ENCODE measurements at regions not wholly inside any gene's neighbourhood (a gene's known extent, or its start where the extent isn't known, plus 50 kb on each side); places are given as distances from the start of the nearest gene placed in this dataset.

GRCh38 chr13:64551755-64552154 lies 2678.4 kb downstream of the PCDH9 start:
- WGBS (ENCODE audit: extremely low coverage, insufficient coverage, insufficient read length) = no CpG with 5 or more reads among the region's 1 CpG
- Histone ChIP-seq H3K27ac (ENCODE audit: low read depth, low read length) (peak overlapping the region; percentile 94), H3K4me2 (ENCODE audit: low read length) (no peak overlapping the region)

GRCh38 chr13:64546371-64546770 lies 2683.8 kb downstream of the PCDH9 start:
- no peak overlapping the region for H3K23ac ChIP-seq (ENCODE audit: low read length)
- H2BK12ac ChIP-seq (ENCODE audit: low read length) = no peak overlapping the region
- WGBS (ENCODE audit: extremely low coverage, insufficient coverage, insufficient read length) = no CpG with 5 or more reads among the region's 1 CpG
- H3K4ac ChIP-seq (ENCODE audit: low read depth, low read length) = no peak overlapping the region
- H2BK5ac ChIP-seq (ENCODE audit: low read depth, low read length, poor library complexity) = no peak overlapping the region
- H3K79me2 ChIP-seq (ENCODE audit: control insufficient read depth, insufficient read depth, low read length, poor library complexity) = no peaks in the 10 kb centered on the region
- no peak overlapping the region for H3K18ac ChIP-seq (ENCODE audit: low read length)
- H3K36me3 ChIP-seq (ENCODE audit: control insufficient read depth in 1 of 2, insufficient read depth in 2 of 2, low read length in 2 of 2) = no peaks in the 10 kb centered on the region
- H3K9me3 ChIP-seq (ENCODE audit: insufficient read depth, low read depth, low read length) = no peaks in the 10 kb centered on the region
- no peak for DNase-seq
- no peak overlapping the region for H3K27ac ChIP-seq (ENCODE audit: low read depth, low read length)
- H3K4me3 ChIP-seq (ENCODE audit: low read depth, low read length) = no peak overlapping the region
- H4K8ac ChIP-seq (ENCODE audit: low read depth, low read length) = no peak overlapping the region
- H3K14ac ChIP-seq (ENCODE audit: low read length) = no peak overlapping the region
- no peaks in the 10 kb centered on the region for H3K27me3 ChIP-seq (ENCODE audit: insufficient read depth, low read length)
- H3K79me1 ChIP-seq (ENCODE audit: low read length) = peaks cover 3% of the 10 kb centered on the region
- H3K9ac ChIP-seq (ENCODE audit: low read length) = no peak overlapping the region
- no peak overlapping the region for H4K12ac ChIP-seq (ENCODE audit: low read depth, low read length)
- H3K4me1 ChIP-seq (ENCODE audit: control insufficient read depth in 1 of 2, insufficient read depth in 2 of 2, low read length in 2 of 2) = no peaks in the 10 kb centered on the region
- H2AFZ ChIP-seq (ENCODE audit: insufficient read depth, low read length, poor library complexity) = no peak overlapping the region
- H3K4me2 ChIP-seq (ENCODE audit: low read length) = no peak overlapping the region
- H2AK5ac ChIP-seq (ENCODE audit: low read length) = no peak overlapping the region
- H2BK120ac ChIP-seq (ENCODE audit: insufficient read depth, low read length, poor library complexity) = no peak overlapping the region
- H4K91ac ChIP-seq (ENCODE audit: low read depth, low read length) = no peak overlapping the region

More at GRCh38 chr13:64551755-64552154, 2678.4 kb downstream of the PCDH9 start:
- H2AK5ac ChIP-seq (ENCODE audit: low read length) = no peak overlapping the region
- H3K4ac ChIP-seq (ENCODE audit: low read depth, low read length) = no peak overlapping the region
- H3K14ac ChIP-seq (ENCODE audit: low read length) = no peak overlapping the region
- H2BK12ac ChIP-seq (ENCODE audit: low read length) = no peak overlapping the region
- no peak overlapping the region for H2AFZ ChIP-seq (ENCODE audit: insufficient read depth, low read length, poor library complexity)
- H3K27me3 ChIP-seq (ENCODE audit: insufficient read depth, low read length) = no peaks in the 10 kb centered on the region
- no peak overlapping the region for H2BK120ac ChIP-seq (ENCODE audit: insufficient read depth, low read length, poor library complexity)
- no peaks in the 10 kb centered on the region for H3K36me3 ChIP-seq (ENCODE audit: control insufficient read depth in 1 of 2, insufficient read depth in 2 of 2, low read length in 2 of 2)
- no peak overlapping the region for H4K12ac ChIP-seq (ENCODE audit: low read depth, low read length)
- DNase-seq = peak in 1 of 2 donors; percentile 13
- H3K23ac ChIP-seq (ENCODE audit: low read length) = no peak overlapping the region
- no peak overlapping the region for H3K4me3 ChIP-seq (ENCODE audit: low read depth, low read length)
- no peak overlapping the region for H4K8ac ChIP-seq (ENCODE audit: low read depth, low read length)
- no peaks in the 10 kb centered on the region for H3K79me2 ChIP-seq (ENCODE audit: control insufficient read depth, insufficient read depth, low read length, poor library complexity)
- no peaks in the 10 kb centered on the region for H3K9me3 ChIP-seq (ENCODE audit: insufficient read depth, low read depth, low read length)
- no peak overlapping the region for H3K18ac ChIP-seq (ENCODE audit: low read length)
- H3K79me1 ChIP-seq (ENCODE audit: low read length) = peaks cover 10% of the 10 kb centered on the region
- no peak overlapping the region for H4K91ac ChIP-seq (ENCODE audit: low read depth, low read length)
- H3K9ac ChIP-seq (ENCODE audit: low read length) = no peak overlapping the region
- no peak overlapping the region for H2BK5ac ChIP-seq (ENCODE audit: low read depth, low read length, poor library complexity)
- peaks cover 2 to 5% of the 10 kb centered on the region in 2 experiments for H3K4me1 ChIP-seq (ENCODE audit: control insufficient read depth in 1 of 2, insufficient read depth in 2 of 2, low read length in 2 of 2)

GRCh38 chr13:64540976-64541375 lies 2689.2 kb downstream of the PCDH9 start:
- WGBS (ENCODE audit: extremely low coverage, insufficient coverage, insufficient read length) = no CpG with 5 or more reads among the region's 2 CpGs
- H4K8ac ChIP-seq (ENCODE audit: low read depth, low read length) = no peak overlapping the region
- no peak overlapping the region for H3K27ac ChIP-seq (ENCODE audit: low read depth, low read length)
- no peak for DNase-seq
- no peak overlapping the region for H2BK120ac ChIP-seq (ENCODE audit: insufficient read depth, low read length, poor library complexity)
- H3K4me1 ChIP-seq (ENCODE audit: control insufficient read depth in 1 of 2, insufficient read depth in 2 of 2, low read length in 2 of 2) = peaks cover 0 to 2% of the 10 kb centered on the region in 2 experiments
- no peaks in the 10 kb centered on the region for H3K36me3 ChIP-seq (ENCODE audit: control insufficient read depth in 1 of 2, insufficient read depth in 2 of 2, low read length in 2 of 2)
- H2AK5ac ChIP-seq (ENCODE audit: low read length) = no peak overlapping the region
- no peaks in the 10 kb centered on the region for H3K9me3 ChIP-seq (ENCODE audit: insufficient read depth, low read depth, low read length)
- no peak overlapping the region for H3K9ac ChIP-seq (ENCODE audit: low read length)
- no peaks in the 10 kb centered on the region for H3K27me3 ChIP-seq (ENCODE audit: insufficient read depth, low read length)
- H3K79me1 ChIP-seq (ENCODE audit: low read length) = no peaks in the 10 kb centered on the region
- no peak overlapping the region for H3K18ac ChIP-seq (ENCODE audit: low read length)
- no peak overlapping the region for H3K4ac ChIP-seq (ENCODE audit: low read depth, low read length)
- no peaks in the 10 kb centered on the region for H3K79me2 ChIP-seq (ENCODE audit: control insufficient read depth, insufficient read depth, low read length, poor library complexity)
- no peak overlapping the region for H4K12ac ChIP-seq (ENCODE audit: low read depth, low read length)
- H2BK12ac ChIP-seq (ENCODE audit: low read length) = no peak overlapping the region
- no peak overlapping the region for H4K91ac ChIP-seq (ENCODE audit: low read depth, low read length)
- no peak overlapping the region for H3K4me2 ChIP-seq (ENCODE audit: low read length)
- no peak overlapping the region for H2AFZ ChIP-seq (ENCODE audit: insufficient read depth, low read length, poor library complexity)
- no peak overlapping the region for H2BK5ac ChIP-seq (ENCODE audit: low read depth, low read length, poor library complexity)
- H3K23ac ChIP-seq (ENCODE audit: low read length) = no peak overlapping the region
- no peak overlapping the region for H3K14ac ChIP-seq (ENCODE audit: low read length)
- H3K4me3 ChIP-seq (ENCODE audit: low read depth, low read length) = no peak overlapping the region

GRCh38 chr13:64540468-64540867 lies 2689.7 kb downstream of the PCDH9 start:
- H3K14ac ChIP-seq (ENCODE audit: low read length) = no peak overlapping the region
- H4K12ac ChIP-seq (ENCODE audit: low read depth, low read length) = no peak overlapping the region
- no peak overlapping the region for H2AFZ ChIP-seq (ENCODE audit: insufficient read depth, low read length, poor library complexity)
- H3K4me2 ChIP-seq (ENCODE audit: low read length) = no peak overlapping the region
- H3K4ac ChIP-seq (ENCODE audit: low read depth, low read length) = no peak overlapping the region
- DNase-seq = no peak
- H2AK5ac ChIP-seq (ENCODE audit: low read length) = no peak overlapping the region
- H3K27me3 ChIP-seq (ENCODE audit: insufficient read depth, low read length) = no peaks in the 10 kb centered on the region
- H3K36me3 ChIP-seq (ENCODE audit: control insufficient read depth in 1 of 2, insufficient read depth in 2 of 2, low read length in 2 of 2) = no peaks in the 10 kb centered on the region
- H2BK120ac ChIP-seq (ENCODE audit: insufficient read depth, low read length, poor library complexity) = no peak overlapping the region
- no peaks in the 10 kb centered on the region for H3K79me1 ChIP-seq (ENCODE audit: low read length)
- no peak overlapping the region for H3K23ac ChIP-seq (ENCODE audit: low read length)
- H2BK5ac ChIP-seq (ENCODE audit: low read depth, low read length, poor library complexity) = no peak overlapping the region
- H4K91ac ChIP-seq (ENCODE audit: low read depth, low read length) = no peak overlapping the region
- H3K27ac ChIP-seq (ENCODE audit: low read depth, low read length) = no peak overlapping the region
- H2BK12ac ChIP-seq (ENCODE audit: low read length) = no peak overlapping the region
- no peak overlapping the region for H3K9ac ChIP-seq (ENCODE audit: low read length)
- no peak overlapping the region for H3K4me3 ChIP-seq (ENCODE audit: low read depth, low read length)
- no peaks in the 10 kb centered on the region for H3K9me3 ChIP-seq (ENCODE audit: insufficient read depth, low read depth, low read length)
- H4K8ac ChIP-seq (ENCODE audit: low read depth, low read length) = no peak overlapping the region
- no CpG with 5 or more reads among the region's 2 CpGs for WGBS (ENCODE audit: extremely low coverage, insufficient coverage, insufficient read length)
- H3K18ac ChIP-seq (ENCODE audit: low read length) = no peak overlapping the region
- peaks cover 0 to 2% of the 10 kb centered on the region in 2 experiments for H3K4me1 ChIP-seq (ENCODE audit: control insufficient read depth in 1 of 2, insufficient read depth in 2 of 2, low read length in 2 of 2)
- H3K79me2 ChIP-seq (ENCODE audit: control insufficient read depth, insufficient read depth, low read length, poor library complexity) = no peaks in the 10 kb centered on the region
